HG02943 (cell line): ENCODE measurements at regions not wholly inside any gene's neighbourhood (a gene's known extent, or its start where the extent isn't known, plus 50 kb on each side); places are given as distances from the start of the nearest gene placed in this dataset.
"Not testable (repeated sequence)": the region's sequence is repeated elsewhere in the genome, so short reads cannot be mapped to it uniquely, and the experiment has no call there.

Experiments used
- ATAC-seq: cut with Tn5 transposase; IDR thresholded peaks from one replicate; pipeline ENCODE4 v1.9.1; 2021; ENCODE audit warnings: mild to moderate bottlenecking, low read depth, moderate library complexity; ENCODE audit not compliant: unreplicated experiment

DNA sequence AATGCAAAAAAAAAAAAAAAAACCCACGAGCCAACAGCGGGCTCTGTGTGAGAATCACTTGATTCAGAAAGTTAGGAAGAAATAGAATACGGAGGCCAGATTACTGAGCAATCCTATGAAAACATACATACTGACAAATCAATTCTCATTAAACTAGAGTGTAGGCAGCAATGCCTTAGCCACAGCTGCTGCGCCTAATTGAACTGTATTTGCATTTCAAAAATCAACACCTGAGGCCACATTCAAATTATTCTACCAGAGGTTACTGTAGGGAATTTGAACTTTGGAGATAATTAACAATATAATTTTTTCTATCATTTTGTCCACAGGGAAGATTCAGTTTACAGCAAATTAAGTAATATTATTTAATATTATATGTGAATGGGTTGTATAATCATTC lies 138.4 kb upstream of the PLD5 start:
- no peak for ATAC-seq

DNA sequence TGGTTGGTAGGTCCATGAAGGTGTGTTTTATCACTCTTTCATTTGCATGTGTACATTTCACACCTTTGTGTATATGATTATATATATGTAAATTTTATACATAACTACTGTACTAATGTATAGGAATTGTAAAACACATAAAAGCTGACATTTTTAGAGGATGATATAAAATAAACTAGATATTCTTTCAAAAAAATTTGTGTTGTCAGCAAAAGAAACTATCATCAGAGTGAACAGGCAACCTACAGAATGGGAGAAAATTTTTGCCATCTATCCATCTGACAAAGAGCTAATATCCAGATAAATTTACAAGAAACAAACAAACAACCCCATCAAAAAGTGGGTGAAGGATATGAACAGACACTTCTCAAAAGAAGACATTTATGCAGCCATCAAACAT lies 129.3 kb upstream of the PLD5 start:
- not testable (repeated sequence) for ATAC-seq

DNA sequence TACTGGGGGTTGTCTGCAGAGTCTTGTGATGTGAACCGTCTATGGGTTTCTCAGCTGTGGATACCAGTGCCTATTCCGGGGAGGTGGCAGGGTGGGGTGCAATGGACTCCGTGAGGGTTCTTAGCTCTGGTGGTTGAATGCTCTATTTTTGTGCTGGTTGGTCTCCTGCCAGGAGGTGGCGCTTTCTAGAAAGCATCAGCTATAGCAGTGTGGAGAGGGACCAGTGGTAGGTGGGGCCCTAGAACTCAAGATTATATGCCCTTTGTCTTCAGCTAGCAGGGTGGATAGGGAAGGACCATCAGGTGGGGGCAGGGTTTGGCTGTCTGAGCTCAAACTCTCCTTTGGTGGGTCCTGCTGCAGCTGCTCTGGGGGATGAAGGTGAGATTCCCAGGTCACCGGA lies 127.3 kb upstream of the PLD5 start:
- no peak for ATAC-seq

DNA sequence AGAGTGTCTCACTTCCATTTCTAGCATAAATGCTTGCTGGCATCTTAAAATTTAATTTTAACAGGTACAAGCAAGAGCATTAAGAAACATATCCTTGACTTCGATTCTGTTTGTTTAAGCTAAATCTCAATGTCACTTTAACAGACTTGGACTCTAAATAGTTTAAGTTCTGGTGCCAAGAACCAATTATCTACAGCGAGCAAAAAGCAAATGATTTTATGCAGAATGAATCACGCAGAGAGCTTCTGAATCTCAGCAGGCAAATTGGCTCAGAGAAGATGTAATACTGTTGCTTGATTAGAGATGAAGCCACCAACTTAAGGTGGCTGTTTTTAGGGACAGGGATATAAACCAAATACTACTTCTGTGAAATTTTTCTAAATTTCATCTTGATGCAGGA lies 117.0 kb upstream of the PLD5 start:
- no peak for ATAC-seq

DNA sequence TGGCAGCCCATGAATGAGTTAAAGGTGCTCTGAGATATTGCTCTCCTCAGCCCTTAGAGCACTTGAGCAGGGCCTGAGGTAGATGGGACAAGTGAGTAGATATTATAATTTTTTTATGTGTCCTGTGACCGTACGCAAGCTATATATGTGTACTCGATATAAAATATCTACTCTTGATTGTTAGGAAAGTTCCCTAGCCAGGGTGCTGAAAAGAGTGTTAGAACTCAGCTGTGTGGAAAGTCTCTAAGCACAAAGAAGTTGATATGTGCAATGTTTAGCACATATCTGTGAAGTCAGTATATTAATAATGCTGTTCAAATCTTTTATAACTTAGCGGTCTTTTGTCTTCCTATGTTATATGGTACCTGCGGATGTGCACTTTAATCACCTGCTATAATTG lies 114.6 kb upstream of the PLD5 start:
- no peak for ATAC-seq

DNA sequence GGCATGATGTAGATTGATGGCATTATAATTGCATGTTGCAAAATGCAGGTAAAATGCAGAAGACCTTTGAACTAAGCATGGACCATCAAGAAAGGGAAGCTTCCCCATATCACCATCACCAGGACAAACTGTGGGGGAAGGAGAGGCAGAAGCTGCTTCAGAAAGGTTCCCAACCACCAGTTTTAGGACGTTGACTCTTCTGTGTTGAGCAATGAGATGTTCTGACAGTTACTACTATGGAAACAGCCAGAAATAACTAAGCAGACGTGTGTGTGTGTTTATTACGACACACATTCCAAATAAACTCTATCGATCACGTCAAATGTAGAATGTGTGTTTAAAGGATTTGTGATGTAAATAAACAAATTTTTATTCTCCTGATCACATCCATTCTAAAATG lies 110.2 kb upstream of the PLD5 start:
- no peak for ATAC-seq

DNA sequence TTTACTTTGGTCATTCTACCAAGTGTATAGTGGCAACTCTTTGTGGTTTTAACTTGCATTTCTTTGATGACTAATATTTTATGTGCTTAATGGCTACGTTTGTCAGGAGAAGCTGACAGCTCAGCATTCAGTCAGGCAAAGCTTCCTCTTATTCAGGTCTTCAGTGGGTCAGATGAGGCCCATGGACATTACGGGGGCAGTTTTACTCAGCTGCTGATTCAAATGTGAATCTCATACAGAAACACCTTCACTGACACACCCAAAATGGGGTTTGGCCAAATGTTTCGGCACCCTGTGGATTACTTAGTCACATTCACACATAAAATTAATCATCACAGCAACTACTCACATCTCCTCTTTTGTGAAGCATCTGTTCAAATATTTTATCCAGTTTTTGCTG lies 104.9 kb upstream of the PLD5 start:
- ATAC-seq: no peak

DNA sequence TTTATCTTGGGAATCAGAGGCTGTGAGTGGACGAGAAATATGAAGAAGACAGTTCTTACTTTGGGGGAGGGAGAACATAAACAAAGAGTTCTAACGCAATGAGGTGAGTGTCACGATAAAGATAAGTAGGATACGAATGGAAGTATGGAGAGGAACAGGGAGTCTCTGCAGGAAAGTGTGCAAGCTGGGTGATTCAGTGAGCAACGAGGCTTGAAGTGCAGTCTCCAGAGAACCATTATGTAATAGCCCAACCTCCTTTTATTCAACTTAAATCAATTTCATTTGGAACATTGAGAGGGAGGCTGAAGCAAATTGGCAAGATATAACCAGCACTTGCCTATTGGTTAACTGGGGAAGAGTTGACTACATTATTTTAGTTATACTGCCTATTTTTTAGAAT lies 99.3 kb upstream of the PLD5 start:
- ATAC-seq: no peak

DNA sequence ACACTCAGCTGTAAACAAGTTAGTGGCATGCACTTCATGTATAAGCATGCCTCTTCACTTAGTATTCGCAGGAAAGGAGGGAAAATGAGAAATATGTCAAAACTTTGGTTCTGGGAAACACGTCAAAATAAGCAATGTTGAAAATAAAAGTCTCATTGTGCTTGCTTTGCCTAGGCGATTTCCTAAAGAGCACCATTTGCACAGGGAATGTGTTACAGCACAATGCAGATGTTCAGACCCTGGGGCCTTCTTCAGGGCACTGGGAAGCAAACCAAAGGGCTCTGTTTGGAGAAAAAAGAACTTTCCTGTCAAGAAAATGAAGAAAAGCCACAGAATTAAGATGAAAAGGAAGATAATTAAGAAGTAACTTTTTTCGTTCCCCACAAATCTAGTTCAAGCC lies 98.6 kb upstream of the PLD5 start:
- no peak for ATAC-seq

DNA sequence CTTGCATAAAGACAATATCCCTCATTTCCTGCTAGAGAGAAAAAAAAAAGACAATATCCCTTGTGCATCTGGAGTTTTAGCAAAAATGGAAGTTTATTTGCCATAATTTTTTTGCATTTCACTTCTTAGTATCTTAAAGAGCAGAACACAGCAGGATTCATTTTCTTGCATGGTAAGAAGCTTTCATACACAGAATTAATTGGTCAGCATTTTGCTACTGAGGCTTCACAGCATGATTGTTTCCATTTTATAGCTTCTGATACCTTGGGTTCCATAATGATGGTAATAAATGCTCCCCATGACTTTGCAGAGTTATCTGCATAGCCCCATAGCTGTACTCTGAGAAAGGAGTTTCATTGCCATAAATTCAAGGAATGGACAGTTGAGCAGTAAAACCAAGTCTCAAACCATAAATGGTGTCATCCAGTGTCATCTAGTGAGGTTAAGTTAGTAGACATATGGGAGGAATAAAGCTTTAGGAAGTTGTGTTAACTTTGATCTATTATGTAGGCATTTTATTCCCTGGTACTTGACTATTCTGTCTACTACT lies 88.8 kb upstream of the PLD5 start:
- ATAC-seq: no peak

DNA sequence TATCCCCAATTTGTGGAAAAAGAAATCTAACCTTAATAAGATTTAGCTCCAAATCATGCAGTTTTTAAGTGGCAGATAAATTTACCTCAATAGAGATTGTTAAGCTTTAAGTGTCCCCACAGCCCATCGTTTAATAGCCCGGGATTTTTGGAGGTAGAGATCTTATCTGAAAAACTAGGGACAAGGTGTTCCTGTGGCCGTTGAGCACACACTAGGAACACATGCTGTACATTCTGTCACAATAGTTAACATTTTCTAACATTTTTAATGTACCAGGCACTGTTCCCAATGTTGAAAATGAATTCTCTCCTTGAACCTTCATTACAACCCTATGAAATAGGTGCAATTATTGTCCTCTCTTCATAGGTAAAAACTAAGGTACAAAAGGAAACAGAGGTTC lies 85.7 kb upstream of the PLD5 start:
- no peak for ATAC-seq

DNA sequence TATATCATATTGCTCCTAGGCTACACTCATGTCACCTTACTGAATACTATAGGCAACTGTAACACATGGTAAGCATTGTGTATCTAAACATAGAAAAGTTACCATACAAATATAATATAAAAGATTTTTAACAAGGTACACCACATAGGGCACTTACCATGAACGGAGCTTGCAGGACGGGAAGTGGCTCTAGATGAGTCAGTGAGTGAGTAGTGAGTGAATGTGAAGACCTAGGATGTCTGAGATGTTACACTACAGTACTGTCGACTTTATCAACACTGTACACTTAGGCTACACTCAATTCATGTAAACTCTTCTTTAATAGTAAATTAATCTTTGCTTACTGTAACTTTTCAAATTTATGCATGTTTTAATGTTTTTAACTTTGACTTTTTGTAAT lies 81.0 kb upstream of the PLD5 start:
- ATAC-seq: no peak

DNA sequence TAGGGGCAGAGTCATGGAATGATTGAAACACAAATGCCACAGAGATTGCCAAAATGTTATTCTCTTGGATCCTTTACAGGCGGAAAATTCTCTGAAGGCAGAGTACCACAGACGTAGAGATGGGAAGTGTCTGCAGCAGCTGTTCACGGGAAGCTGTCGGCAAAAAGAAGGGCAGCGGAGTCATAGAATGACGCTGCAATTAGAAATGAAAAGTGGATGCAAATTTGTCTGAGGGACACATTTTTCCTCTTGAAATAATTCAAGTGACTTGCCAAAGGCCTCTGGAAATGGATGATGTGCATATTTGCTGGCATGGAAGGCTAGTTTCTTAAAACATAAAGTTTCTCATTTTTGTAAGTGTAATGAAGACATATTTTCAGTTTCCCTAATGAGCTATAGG lies 77.5 kb upstream of the PLD5 start:
- no peak for ATAC-seq

DNA sequence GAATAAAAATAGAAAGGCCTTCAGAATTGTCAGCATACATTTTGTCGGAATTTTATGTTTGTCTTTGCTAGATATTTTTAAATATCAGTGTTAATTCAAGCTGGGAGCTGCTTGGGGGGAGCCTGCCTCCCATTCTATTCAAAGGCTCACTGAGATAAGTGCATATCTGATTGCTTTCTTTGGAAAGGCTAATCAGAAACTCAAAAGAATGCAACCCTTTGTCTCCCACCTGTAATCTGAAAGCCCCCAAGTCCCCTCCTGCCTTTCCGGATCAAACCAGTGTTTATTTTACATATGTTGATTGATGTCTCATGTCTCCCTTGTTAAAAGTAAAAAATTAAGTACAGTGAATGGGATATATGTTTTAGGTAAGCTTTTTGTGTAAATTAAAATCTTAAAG lies 69.3 kb upstream of the PLD5 start:
- not testable (repeated sequence) for ATAC-seq

DNA sequence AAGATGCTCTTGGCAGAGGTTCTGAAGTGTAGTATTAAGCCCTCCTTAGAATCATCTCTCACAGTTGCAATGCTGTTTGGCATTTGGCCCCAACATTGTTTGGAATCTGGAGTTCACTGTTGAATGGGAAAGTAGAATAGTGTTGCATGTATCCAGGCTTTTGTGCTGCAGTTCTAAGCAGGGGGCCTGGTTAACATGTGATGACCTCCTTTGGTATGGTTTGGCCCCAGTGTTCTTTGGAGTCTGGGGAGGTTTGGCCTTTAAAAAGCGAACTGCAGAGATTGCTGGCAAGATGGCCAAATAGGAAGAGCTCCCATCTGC lies 61.8 kb upstream of the PLD5 start:
- ATAC-seq: no peak

DNA sequence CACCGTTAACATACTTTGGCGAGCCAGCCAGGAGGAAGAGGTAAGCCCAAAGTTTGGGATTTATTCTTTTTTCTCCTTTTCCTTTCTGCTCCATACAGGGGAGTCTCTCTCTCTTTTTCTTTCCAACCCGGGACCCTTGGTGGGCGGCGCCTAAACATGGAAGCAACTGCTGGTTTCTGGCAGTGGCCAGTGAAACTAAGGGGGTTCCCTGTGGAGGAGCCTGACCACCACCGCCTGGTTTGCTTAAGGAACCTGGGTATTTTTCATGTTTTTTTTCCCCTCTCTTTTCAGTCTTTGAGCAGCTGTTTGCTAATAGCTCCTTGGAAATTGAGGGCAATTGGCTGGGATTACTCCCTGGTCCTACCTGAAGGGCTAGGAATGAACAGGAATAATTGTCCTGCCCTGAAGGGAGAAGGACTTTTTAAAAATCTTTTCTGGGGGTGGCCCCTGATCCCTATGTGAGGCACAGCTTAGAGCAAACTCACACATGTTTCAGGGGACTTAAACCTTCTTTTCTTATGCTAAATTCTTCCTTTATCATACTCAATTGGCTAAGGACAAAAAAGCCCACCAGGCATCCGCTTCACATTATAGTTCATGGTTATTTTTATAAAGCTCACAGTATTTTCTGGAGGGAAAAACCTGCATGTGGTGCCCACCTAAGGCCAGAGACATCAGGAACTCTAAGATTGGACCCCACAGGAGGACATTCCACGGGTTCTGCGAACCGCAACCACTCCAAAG lies 61.3 kb upstream of the PLD5 start:
- no peak for ATAC-seq

DNA sequence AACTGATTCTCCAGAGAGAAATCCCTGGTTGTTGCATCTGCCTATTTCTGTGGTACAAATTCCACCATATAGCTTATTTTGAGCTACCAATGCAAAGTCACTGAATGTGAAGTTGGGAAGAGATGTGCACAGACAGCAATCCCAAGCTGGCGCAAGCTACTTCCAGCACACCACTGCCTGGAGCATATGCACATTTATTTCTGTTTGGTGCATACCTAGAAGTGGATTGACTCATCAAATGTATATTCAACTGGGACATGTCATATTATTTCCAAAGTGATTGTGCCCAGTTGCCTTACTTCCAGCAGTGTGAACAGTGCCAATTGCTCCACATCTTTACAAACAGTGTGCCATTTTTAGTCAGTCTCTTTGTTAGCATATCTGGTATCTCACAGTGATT lies 58.2 kb upstream of the PLD5 start:
- ATAC-seq: no peak

DNA sequence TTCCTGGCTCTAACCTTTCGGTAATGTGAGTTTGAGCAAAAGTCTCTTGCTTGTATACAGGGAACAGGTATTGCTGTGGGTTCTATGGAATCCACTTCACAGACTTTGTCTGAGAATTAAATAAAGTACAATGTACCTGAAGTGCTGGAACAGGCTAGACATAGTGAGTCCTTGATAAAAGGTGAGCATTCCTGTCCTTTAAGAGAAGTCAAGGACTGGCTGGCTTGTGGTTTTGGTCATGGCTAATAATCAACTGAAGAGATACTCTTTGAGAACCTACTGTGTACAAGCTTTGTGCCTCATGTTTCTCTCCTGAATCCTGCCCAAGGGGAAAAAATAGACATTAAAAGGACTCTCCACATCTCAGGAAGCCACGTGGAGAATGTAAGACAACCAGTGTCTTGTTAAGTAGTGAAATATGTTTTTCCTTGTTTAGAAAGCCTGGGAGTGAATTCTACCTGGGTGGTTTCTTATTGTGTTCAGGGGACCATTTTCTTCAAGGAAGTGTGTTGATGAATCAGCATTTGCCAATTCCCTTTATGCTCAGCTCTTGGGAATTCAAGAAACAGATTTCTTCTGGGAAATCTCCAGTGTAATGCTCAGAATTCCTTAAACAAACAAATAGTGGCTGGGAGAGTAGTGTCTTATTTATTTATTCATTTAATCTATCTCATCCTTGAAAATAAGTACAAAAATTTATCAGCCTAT lies 55.2 kb upstream of the PLD5 start:
- no peak for ATAC-seq
